ENCODE measurements at regions not wholly inside any gene's neighbourhood (a gene's known extent, or its start where the extent isn't known, plus 50 kb on each side); places are given as distances from the start of the nearest gene placed in this dataset.
"Not testable (repeated sequence)": the region's sequence is repeated elsewhere in the genome, so short reads cannot be mapped to it uniquely, and the experiment has no call there.

DNA sequence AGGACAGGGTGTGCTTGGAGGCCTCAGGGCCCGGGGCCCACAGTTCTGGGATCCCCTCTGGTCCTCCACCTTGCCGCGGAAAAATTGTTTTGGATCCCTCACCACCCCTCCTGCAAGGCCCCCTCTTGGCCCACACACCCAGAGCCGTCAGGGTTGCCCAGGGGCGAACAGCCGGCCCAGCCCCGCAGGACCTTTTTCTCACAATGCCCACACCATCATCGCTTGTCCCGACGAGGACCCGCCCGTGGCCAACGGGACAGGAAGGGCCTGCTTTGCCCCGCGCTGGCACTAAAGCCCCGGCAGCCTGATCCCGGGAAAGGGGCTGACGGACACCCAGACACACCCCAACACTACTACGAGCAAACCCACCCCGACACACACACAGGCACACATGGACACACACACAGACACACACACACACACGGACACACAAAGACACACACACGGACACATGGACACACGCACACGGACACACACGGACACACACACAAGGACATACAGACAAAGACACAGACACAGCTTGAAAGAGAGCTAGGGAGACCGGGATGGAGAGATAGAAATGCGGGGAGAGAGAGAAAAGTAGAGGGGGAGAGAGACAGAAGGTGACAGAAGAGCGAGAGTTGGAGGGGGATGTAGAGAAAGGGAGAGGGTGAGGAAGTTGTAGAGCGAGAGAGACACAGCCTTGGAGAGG, 1493.5 kb upstream of the DEFB115 start:
- no peak for DNase-seq (ENCODE audit: low read depth)

DNA sequence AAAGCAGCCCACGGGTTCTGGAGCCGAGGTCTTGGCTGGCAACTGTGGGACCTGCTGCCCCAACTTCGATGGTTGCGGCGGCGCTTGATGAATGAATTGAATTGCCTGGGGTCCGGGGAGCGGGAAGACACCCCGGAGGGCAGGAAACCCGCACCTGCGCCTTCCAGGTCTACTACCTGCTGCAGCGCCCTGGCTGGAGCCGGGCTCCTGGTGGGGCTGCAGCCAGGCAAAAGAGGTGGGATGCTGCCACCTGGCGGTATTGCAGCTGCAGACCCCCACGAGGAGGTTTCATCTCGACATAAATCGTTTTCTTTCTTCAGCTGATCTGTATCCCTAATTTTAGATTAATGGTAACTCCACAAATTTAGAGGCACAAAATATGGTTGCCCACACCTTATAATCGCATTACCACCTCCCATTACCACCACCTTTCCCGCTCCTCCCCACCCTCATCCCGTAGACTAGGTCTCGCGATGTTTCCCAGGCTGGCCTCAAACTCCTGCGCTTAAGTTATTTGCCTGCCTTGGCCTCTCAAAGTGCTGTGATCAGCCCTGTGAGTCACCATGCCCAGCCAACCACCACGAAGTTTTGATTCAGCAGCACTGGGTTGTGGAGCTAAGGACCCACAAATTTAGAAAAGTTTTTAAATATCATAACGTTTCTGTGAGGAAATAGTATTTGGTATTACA, 1492.4 kb upstream of the DEFB115 start:
- DNase-seq (ENCODE audit: low read depth) = not testable (repeated sequence)

DNA sequence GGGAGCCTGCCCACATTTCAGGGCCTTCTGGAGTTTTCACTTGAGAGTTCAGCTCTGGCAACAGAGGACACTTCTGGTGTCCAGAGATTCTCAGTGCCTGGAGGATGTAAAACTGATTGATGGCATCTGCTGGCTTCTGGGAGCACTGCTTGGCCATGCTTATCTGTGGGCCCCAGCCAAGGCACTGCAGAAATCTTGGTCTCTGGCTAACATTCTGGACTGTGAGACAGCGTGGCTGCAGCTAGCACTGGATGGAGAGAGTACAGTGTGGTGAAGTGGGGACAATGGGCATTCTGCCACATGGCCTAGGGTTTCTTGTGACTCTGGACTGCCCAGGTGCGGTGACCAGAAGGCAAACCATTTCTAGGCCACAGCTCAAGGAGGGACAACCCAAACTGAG, 1479.4 kb upstream of the DEFB115 start:
- DNase-seq (ENCODE audit: low read depth) = not testable (repeated sequence)

GRCh38 chr20:29781217-29781616, 1476.2 kb upstream of the DEFB115 start:
- DNase-seq (ENCODE audit: low read depth) = not testable (repeated sequence)

DNA sequence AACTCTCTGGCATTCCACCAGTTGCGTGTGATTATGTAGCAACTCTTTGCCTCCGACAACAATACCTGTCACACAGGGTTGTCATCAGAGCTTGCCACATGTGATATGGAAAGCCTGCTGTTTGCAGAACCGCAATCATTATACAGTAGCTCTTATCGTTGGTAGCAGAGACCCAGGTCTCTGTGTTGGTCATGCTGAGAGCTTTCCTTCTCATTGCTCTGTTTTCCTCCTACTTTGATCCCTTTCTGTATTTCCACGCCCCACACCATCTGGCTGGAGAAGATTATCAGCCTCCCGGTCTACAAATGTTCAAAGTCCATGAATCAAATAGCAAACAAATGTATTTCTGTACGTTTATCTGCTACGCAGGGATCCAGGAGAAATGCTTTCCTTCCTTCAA, 1475.6 kb upstream of the DEFB115 start:
- DNase-seq (ENCODE audit: low read depth) = not testable (repeated sequence)

DNA sequence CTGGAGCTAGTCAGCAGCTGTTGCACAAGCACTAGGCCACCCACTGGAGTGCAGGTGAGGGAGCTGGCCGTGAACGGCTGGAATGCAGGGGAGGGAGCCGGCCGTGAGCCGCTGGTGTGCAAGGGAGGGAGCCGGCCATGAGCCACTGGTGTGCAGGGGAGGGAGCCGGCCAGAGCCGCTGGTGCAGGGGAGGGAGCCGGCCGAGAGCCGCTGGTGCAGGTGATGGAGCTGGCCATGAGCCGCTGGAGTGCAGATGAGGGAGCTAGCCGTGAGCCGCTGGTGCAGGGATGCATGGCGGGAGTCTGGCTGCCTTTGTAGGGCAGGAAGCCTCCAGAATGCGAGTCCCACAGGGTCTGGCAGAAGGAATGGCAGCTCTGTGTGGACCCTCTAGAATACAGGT, 1470.0 kb upstream of the DEFB115 start:
- DNase-seq (ENCODE audit: low read depth) = not testable (repeated sequence)

DNA sequence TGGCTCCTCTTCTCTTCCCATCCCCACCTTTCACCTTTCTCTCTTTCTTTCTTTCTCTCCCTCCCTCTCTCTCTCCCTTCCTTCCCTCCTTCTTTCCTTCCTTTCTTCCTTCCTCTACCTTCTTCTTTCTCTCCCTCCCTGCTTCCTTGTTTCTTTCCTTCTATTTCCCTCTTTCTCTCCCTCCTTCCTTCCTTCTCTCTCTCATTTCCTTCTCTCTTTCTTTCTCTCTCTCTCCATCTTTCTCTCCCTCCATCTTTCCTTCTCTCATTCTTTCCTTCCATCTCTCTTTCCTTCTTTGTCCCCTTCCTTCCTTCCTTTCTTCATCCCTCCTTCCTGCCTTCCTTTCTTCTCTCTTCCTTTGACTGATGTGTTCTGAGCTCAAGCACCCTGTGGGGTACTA, 1467.0 kb upstream of the DEFB115 start:
- no peak for DNase-seq (ENCODE audit: low read depth)

DNA sequence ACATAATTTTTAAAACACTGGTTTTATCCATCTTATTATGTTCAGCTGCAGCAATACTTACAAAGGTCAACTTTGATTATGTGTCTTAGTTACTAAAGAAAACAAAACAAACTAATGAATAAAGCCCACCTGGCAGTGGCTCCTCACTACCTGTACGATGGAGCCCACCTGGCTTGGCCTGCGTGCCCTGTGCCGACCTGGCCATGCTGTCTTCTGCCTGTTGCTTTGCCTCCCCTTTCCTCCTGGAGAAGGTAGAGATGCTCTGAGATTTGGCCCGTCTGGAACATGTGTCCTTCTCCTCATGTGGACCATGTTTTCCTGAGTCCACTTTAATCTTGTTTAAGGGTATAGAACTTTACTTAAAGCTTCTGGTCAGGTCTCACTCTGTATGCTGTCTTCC, 1426.0 kb upstream of the DEFB115 start:
- not testable (repeated sequence) for DNase-seq (ENCODE audit: low read depth)

DNA sequence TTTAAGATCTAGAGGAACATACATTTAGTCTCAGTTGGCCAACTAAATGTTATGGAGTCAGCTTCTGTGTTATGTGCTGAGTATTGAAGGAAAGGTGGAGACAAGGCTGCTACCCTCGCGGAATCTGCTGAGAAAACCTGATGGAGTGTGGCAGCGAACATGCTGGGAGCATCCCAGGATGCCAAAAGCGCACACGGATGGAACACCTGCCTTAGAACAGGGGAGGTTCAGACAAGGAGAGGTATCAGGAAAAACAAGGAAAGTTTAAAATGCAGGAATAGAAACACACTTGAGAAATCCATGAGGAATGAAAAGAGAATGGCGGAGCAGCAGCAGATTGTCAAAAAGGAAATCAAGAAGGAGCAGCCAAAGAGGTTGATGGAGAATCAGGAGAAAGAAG, 1389.5 kb upstream of the DEFB115 start:
- DNase-seq (ENCODE audit: low read depth) = not testable (repeated sequence)

- DNase-seq (ENCODE audit: low read depth) = not testable (repeated sequence)
Measured at GRCh38 chr20:29868688-29869087, 1388.8 kb upstream of the DEFB115 start.

DNA sequence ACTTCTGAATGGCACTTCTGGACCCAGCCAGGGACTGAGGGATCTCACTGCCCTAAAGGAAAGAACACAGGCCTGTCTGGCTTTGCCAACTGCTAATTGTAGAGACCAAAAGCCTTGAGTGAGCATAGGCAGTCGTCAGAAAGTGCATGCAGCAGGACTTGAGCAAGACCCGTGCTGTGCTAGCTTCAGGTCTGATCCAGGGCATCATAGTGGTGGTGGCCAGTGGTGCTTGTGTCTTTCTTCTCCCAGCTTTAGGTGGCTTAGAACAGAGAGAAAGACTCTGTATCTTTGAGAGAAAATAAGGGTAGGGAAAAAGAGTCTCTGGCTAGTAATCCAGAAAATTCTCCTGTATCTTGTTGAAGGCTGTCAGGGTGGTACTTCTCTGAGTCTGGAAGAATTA, 1385.6 kb upstream of the DEFB115 start:
- DNase-seq (ENCODE audit: low read depth) = not testable (repeated sequence)

DNA sequence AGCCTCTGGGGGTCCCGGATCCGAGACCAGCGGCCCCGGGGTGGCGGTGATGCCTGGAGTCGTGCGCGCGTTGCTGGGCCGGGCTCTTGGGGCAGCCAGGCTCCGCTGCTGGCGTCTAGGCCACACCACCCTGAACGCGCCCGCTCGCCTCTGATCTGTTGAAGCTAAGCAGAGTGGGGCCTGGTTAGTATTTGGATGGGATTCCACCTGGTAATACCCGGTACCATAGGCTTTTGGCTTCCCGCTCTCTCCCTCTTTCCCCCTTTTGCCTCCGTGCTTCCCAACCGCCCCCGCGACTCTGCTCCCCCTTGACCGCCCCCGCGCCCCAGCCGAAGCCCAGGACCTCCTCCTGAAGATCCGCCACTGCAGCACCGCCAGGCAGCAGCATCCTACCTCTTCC, 1383.5 kb upstream of the DEFB115 start:
- peak; percentile 36 for DNase-seq (ENCODE audit: low read depth)

GRCh38 chr20:29874476-29875202, 1382.8 kb upstream of the DEFB115 start:
- no peak for DNase-seq (ENCODE audit: low read depth)

DNA sequence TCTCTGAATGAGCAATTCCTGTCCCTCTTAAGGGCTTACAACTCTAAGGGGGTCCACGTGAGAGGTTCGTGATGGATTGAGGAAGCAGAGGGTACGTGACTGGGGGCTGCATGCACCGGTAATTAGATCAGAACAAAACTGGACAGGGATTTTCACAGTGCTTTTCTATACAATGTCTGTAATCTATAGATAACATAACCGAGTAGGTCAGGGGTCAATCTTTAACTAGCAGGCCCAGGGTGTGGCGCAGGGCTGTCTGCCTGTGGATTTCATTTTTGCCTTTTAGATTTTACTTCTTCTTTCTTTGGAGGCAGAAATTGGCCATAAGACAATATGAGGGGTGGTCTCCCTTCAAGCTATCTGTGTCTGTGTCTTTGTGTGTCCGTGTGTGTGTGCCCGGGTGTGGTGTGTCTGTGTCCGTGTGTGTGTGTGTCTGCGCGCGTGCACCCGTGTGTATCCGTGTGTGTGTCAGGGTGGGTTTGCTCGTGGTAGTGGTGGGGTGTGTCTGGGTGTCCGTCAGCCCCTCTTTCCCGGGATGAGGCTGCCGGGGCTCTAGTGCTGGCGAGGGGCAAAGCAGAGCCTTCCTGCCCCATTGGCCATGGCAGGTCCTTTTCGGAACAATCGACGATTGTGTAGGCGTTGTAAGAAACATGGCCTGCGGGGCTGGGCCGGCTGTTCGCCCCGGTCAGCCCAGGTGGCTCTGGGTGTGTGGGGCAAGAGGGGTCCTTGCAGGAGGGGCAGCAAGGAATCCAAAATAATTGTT, 1382.0 kb upstream of the DEFB115 start:
- DNase-seq (ENCODE audit: low read depth) = not testable (repeated sequence)

GRCh38 chr20:29876084-29876910, 1381.2 kb upstream of the DEFB115 start:
- not testable (repeated sequence) for DNase-seq (ENCODE audit: low read depth)

DNA sequence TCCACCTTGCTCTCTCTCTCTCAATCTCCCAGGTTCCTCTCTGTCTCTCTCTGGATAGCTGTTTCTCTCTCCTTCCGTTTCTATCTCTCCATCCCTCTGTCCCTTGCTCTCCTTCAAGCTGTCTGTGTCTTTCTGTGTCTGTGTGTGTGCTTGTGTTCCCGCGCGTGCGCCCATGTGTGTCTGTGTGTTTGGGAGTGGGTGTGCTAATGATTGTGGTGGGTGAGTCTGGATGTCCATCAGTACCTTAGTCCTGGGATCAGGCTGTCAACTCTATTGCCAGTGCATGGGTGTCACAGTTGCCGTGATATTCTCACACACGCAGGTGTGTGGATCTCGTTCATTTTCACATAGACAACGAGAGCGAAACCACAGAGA, 1380.6 kb upstream of the DEFB115 start:
- no peak for DNase-seq (ENCODE audit: low read depth)

DNA sequence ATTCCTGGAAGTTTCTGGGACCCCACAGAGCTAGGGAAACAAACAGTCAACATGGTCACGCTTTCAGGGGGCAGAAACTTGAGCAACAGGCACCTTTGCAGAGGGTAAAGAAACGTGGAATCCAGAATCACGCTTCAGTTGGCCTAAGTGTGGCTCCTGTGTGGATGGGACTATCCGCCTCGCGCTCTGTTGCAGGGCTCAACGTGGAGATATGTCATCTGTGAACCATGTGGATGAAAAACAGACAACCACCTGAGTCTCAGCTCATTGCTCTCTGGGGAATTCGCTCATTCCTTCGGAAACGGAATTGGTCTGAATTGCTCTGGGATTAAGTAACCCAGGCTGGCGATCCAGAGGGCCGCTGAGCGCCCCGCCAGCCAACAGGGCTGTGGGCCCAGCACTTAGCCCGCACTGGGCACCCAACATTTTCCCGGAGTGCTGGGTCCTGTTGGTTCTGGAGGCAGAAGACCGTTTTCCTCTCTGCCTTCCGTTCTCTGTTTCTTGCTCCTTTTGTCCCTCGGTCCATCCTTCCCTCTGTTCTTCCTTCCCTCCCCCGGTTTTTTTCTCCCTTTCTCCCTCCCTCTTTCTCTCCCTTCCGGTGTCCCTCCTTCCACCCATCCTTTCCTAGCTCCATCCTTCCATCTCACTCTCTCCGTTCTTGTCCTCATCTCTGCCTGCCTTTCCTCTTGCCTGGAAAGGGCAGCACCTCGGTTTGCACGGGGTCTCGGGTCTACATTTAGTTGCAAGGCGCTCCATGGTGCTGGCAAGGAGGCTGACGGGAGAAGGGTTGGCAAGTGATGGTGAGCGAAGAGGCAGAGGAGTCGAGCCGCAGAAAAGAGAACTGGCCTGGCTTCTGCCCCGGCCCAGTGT, 1379.8 kb upstream of the DEFB115 start:
- not testable (repeated sequence) for DNase-seq (ENCODE audit: low read depth)

- no peak for DNase-seq (ENCODE audit: low read depth)
Measured at GRCh38 chr20:29878281-29878741, 1379.2 kb upstream of the DEFB115 start.

DNA sequence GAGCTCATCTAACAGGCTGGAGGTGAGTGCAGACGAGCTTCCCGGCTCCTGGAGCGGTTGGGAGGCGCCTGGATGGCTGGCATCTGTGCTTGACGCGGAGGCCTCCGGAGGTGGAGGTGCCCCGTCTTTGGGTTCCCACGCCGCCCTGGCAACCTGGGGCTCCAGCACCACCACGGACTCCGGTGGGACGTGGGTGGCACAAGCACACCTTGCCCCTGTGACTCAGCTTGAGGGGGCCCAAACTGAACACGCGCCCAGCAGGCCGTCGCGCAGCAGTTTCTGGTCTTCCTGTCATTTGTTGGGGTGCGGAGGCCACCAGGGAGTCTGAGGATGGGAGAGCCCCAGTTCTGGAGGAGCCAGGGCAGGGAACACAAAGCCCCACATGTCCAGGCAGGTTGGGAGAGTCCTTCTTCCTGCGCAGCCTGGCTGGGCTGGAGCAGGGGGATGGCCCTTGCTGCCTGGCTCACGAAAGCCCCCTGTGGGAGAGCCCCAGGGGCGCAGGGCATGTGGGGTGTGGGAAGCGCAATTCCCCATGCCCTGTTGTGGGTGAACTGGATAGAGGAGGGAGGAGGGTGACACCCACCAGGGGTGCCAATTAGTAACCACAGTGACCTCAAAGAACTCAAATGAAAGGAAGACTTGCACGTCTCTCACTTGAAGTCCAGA, 1378.6 kb upstream of the DEFB115 start:
- no peak for DNase-seq (ENCODE audit: low read depth)

DNA sequence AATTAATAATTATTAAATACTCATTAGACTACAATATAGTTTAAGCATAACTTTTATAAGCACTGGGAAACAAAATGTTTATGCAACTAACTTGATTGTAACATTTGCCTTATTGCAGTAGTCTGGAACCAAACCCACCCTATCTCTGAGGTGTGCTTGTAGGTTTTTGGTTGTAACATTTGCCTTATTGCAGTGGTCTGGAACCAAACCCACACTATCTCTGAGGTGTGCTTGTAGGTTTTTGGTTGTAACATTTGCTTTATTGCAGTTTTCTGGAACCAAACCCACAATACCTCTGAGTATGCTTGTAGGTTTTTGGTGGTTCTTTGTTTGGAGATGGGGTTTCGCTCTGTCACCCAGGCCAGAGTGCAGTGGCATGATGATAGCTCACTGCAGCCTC, 1376.4 kb upstream of the DEFB115 start:
- DNase-seq (ENCODE audit: low read depth) = peak; percentile 28

All from fibroblast of gingiva (primary cell).